ENCODE measurements at regions not wholly inside any gene's neighbourhood (a gene's known extent, or its start where the extent isn't known, plus 50 kb on each side); places are given as distances from the start of the nearest gene placed in this dataset.

GRCh38 chr14:26959437-26959836 lies 361.6 kb upstream of the NOVA1 start:
- Histone ChIP-seq H3K4me3 (ENCODE audit: low read depth, low read length) (no peak overlapping the region), H3K36me3 (ENCODE audit: control insufficient read depth, insufficient read depth, low read length) (no peaks in the 10 kb centered on the region), H3K27me3 (ENCODE audit: control insufficient read depth, insufficient read depth, low read length) (no peaks in the 10 kb centered on the region)
- DNase-seq (ENCODE audit: low read depth): no peak
- no peak for TF ChIP-seq CTCF (IDR thresholded peaks at IDR 0.05; ENCODE audit: insufficient read depth, low read length, poor library complexity, severe bottlenecking)

DNA sequence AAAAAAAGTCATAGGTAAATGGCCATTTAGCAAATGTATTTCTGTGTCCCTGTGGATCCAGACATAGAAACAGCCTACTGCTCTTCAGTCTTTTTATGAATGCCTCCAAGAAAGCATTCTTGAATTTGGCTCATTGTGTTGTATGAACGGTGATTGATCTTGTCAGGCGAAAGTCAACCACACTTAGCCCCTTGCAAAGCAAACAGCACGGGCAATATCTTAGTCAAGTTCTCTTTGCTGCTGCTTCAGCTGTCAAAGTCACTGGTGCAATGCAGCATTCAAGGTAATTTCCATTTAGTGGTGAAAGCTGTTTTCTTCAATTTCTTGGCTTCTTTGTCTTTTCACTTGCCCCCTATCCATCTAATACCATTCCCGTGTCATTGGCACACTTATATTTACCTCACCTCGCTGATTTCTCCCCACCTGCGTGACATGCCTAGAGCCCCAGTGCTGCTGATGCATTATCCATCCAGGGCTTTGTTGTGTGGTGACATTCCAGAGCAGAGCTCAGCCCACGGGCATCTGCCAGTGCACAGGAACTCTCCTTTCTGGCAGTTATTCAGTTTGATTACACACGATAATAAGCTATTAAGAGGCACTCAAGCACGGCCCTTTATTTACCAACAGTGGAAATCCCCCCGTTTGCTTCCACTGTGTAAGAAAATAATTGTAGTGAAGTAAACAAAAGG lies 362.3 kb upstream of the NOVA1 start:
- H3K27me3 ChIP-seq (ENCODE audit: control insufficient read depth, insufficient read depth, low read length): no peaks in the 10 kb centered on the region
- TF ChIP-seq CTCF (IDR thresholded peaks at IDR 0.05; ENCODE audit: insufficient read depth, low read length, poor library complexity, severe bottlenecking): no peak
- H3K36me3 ChIP-seq (ENCODE audit: control insufficient read depth, insufficient read depth, low read length): no peaks in the 10 kb centered on the region
- H3K4me3 ChIP-seq (ENCODE audit: low read depth, low read length): no peak overlapping the region
- DNase-seq (ENCODE audit: low read depth): no peak

- no peak for TF ChIP-seq CTCF (IDR thresholded peaks at IDR 0.05; ENCODE audit: insufficient read depth, low read length, poor library complexity, severe bottlenecking)
- no peak overlapping the region for H3K4me3 ChIP-seq (ENCODE audit: low read depth, low read length)
- no peaks in the 10 kb centered on the region for H3K36me3 ChIP-seq (ENCODE audit: control insufficient read depth, insufficient read depth, low read length)
- H3K27me3 ChIP-seq (ENCODE audit: control insufficient read depth, insufficient read depth, low read length): no peaks in the 10 kb centered on the region
- no peak for DNase-seq (ENCODE audit: low read depth)
These were observed 365.9 kb upstream of the NOVA1 start for GRCh38 chr14:26963711-26964110.

GRCh38 chr14:26965490-26965889 lies 367.7 kb upstream of the NOVA1 start:
- no peak overlapping the region for H3K4me3 ChIP-seq (ENCODE audit: low read depth, low read length)

DNA sequence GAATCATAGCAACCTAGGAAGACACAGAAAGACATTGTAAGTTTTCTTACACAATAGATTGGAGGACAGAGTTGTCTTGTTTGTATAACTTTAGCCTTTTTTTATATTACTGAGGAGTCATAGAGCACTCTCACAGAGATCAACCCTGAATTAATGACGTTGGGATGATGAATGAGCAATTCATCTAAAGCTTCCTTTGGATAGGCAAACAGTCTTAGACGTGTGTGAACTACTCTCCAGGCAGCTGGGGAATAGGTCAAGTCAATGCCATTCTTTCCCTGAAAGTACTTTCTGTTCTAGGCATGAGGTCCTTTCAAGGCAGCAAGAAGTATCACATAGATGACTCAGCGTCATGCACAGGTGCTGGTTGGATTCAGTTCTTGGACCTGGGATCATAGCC lies 369.1 kb upstream of the NOVA1 start:
- Histone ChIP-seq H3K27me3 (ENCODE audit: control insufficient read depth, insufficient read depth, low read length) (no peaks in the 10 kb centered on the region), H3K4me3 (ENCODE audit: low read depth, low read length) (no peak overlapping the region), H3K36me3 (ENCODE audit: control insufficient read depth, insufficient read depth, low read length) (no peaks in the 10 kb centered on the region)
- DNase-seq (ENCODE audit: low read depth): peak; percentile 26
- no peak for TF ChIP-seq CTCF (IDR thresholded peaks at IDR 0.05; ENCODE audit: insufficient read depth, low read length, poor library complexity, severe bottlenecking)

More at GRCh38 chr14:26965490-26965889, 367.7 kb upstream of the NOVA1 start:
- no peak for DNase-seq (ENCODE audit: low read depth)
- no peak for TF ChIP-seq CTCF (IDR thresholded peaks at IDR 0.05; ENCODE audit: insufficient read depth, low read length, poor library complexity, severe bottlenecking)
- H3K27me3 ChIP-seq (ENCODE audit: control insufficient read depth, insufficient read depth, low read length): no peaks in the 10 kb centered on the region
- no peaks in the 10 kb centered on the region for H3K36me3 ChIP-seq (ENCODE audit: control insufficient read depth, insufficient read depth, low read length)

DNA sequence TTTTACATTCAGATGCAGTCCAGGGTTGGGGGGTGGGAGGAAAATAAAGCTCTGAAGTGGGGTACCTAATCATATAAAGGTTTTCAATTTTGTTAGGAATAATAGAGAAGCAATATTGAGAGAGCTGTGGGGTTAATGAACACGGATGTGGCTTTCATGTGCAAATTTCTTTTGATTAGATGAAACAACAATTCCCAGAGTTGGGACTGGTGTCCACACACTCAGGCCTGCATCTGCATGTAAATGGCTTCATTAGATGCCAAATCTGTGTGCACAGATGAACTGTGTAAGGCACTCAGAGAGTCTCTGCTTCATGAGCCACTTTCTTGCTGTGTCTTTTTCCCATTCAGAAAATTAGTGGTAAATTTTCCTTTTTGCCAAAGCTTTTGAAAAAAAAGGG lies 377.1 kb upstream of the NOVA1 start:
- Histone ChIP-seq H3K27me3 (ENCODE audit: control insufficient read depth, insufficient read depth, low read length) (no peaks in the 10 kb centered on the region), H3K36me3 (ENCODE audit: control insufficient read depth, insufficient read depth, low read length) (no peaks in the 10 kb centered on the region), H3K4me3 (ENCODE audit: low read depth, low read length) (no peak overlapping the region)
- TF ChIP-seq CTCF (IDR thresholded peaks at IDR 0.05; ENCODE audit: insufficient read depth, low read length, poor library complexity, severe bottlenecking): no peak
- DNase-seq (ENCODE audit: low read depth): no peak

Data from kidney epithelial cell (primary cell).